Smooth muscle cell (in vitro differentiated cells): ENCODE measurements at regions not wholly inside any gene's neighbourhood (a gene's known extent, or its start where the extent isn't known, plus 50 kb on each side); places are given as distances from the start of the nearest gene placed in this dataset.

Experiments used
- DNase-seq: peaks from one replicate; lab custom pipeline; 2025; ENCODE audit not compliant: unreplicated experiment; lab: John Stamatoyannopoulos, UW
- H2AFZ ChIP-seq: fragments of 200-600 bp; sonication (generic); 2 replicates; pipeline ENCODE4 v1.6.0; 2016; ENCODE audit warnings: antibody characterized with exemption, low read depth, mild to moderate bottlenecking
- H3F3A ChIP-seq: fragments of 200-600 bp; sonication (generic); 2 replicates; pipeline ENCODE4 v1.6.0; 2017; ENCODE audit warnings: antibody characterized with exemption, low read depth
- H3K27ac ChIP-seq: fragments of 200-600 bp; sonication (generic); 2 replicates; pipeline ENCODE4 v1.5.1; 2016; ENCODE audit warnings: low read depth, mild to moderate bottlenecking
- H3K27me3 ChIP-seq: fragments of 200-600 bp; sonication (generic); 2 replicates; pipeline ENCODE4 v1.6.1; 2016; ENCODE audit warnings: low read depth, mild to moderate bottlenecking
- H3K36me3 ChIP-seq: fragments of 200-600 bp; sonication (generic); 2 replicates; pipeline ENCODE4 v1.5.1; 2016; ENCODE audit warnings: low read depth
- H3K4me1 ChIP-seq: fragments of 200-600 bp; sonication (generic); 2 replicates; pipeline ENCODE4 v1.5.1; 2016; ENCODE audit warnings: low read depth
- H3K4me2 ChIP-seq: fragments of 200-600 bp; sonication (generic); 2 replicates; pipeline ENCODE4 v1.6.0; 2016; ENCODE audit warnings: mild to moderate bottlenecking
- H3K4me3 ChIP-seq: fragments of 200-600 bp; sonication (generic); 2 replicates; pipeline ENCODE4 v1.5.1; 2016; ENCODE audit warnings: mild to moderate bottlenecking
- H3K79me2 ChIP-seq: fragments of 200-600 bp; sonication (generic); 2 replicates; pipeline ENCODE4 v1.6.0; 2016; ENCODE audit warnings: low read depth, mild to moderate bottlenecking
- H3K9ac ChIP-seq: fragments of 200-600 bp; sonication (generic); 2 replicates; pipeline ENCODE4 v1.6.0; 2016; ENCODE audit warnings: low read depth
- H3K9me3 ChIP-seq: fragments of 200-600 bp; sonication (generic); replicated peaks from 2 replicates; pipeline ENCODE4 v1.5.1; 2016; ENCODE audit warnings: low read depth
- H4K20me1 ChIP-seq: fragments of 200-600 bp; sonication (generic); 2 replicates; pipeline ENCODE4 v1.6.0; 2016; ENCODE audit warnings: low read depth
- CTCF ChIP-seq: fragments of 200-600 bp; sonication (generic); IDR thresholded peaks from 2 replicates; pipeline ENCODE4 v1.5.1; 2017; ENCODE audit warnings: borderline replicate concordance, mild to moderate bottlenecking, antibody characterized with exemption; ENCODE audit not compliant: insufficient read depth, poor library complexity, severe bottlenecking
- WGBS: methylation state at CpG from one replicate; pipeline ENCODE4 v1.1.7; 2016; ENCODE audit warnings: low lambda C conversion rate; 5-methylcytosine and 5-hydroxymethylcytosine counted together

- DNase-seq: no peak
- Histone ChIP-seq H3K4me2 (no peak overlapping the region), H3K27ac (peak overlapping the region; percentile 47), H3K36me3 (no peaks in the 10 kb centered on the region), H3K4me1 (no peaks in the 10 kb centered on the region), H3K9ac (no peak overlapping the region), H3K4me3 (no peak overlapping the region), H3K27me3 (no peaks in the 10 kb centered on the region), H3K79me2 (no peaks in the 10 kb centered on the region), H3K9me3 (no peaks in the 10 kb centered on the region), H3F3A (no peaks in the 10 kb centered on the region), H2AFZ (no peak overlapping the region), H4K20me1 (no peaks in the 10 kb centered on the region)
- TF ChIP-seq CTCF: no peak
- WGBS: 96% methylated on average over 3 of the region's 3 CpGs
Observed at GRCh38 chr10:4330636-4331035, 495.4 kb upstream of the AKR1E2 start.

- Histone ChIP-seq H4K20me1 (no peaks in the 10 kb centered on the region), H2AFZ (no peak overlapping the region), H3K4me3 (no peak overlapping the region), H3F3A (no peaks in the 10 kb centered on the region), H3K36me3 (no peaks in the 10 kb centered on the region), H3K27ac (no peak overlapping the region), H3K9ac (no peak overlapping the region), H3K4me1 (no peaks in the 10 kb centered on the region), H3K27me3 (no peaks in the 10 kb centered on the region), H3K79me2 (no peaks in the 10 kb centered on the region), H3K9me3 (no peaks in the 10 kb centered on the region), H3K4me2 (no peak overlapping the region)
- no peak for TF ChIP-seq CTCF
- WGBS: 96% methylated on average over 3 of the region's 3 CpGs
- DNase-seq: no peak
Observed at GRCh38 chr10:4329225-4329624, 496.8 kb upstream of the AKR1E2 start.

GRCh38 chr10:4326647-4327046 lies 499.4 kb upstream of the AKR1E2 start:
- Histone ChIP-seq H3F3A (no peaks in the 10 kb centered on the region), H3K27ac (no peak overlapping the region), H3K4me1 (no peaks in the 10 kb centered on the region), H3K4me3 (no peak overlapping the region), H3K36me3 (no peaks in the 10 kb centered on the region), H3K27me3 (no peaks in the 10 kb centered on the region), H2AFZ (no peak overlapping the region), H3K79me2 (no peaks in the 10 kb centered on the region), H3K9ac (no peak overlapping the region), H3K4me2 (no peak overlapping the region), H4K20me1 (no peaks in the 10 kb centered on the region), H3K9me3 (no peaks in the 10 kb centered on the region)
- 79% methylated on average over 5 of the region's 5 CpGs for WGBS
- TF ChIP-seq CTCF: no peak
- DNase-seq: no peak

- H3K27me3 ChIP-seq: no peaks in the 10 kb centered on the region
- H3K9me3 ChIP-seq: no peaks in the 10 kb centered on the region
- H3K36me3 ChIP-seq: no peaks in the 10 kb centered on the region
- no peaks in the 10 kb centered on the region for H3F3A ChIP-seq
- no peak for TF ChIP-seq CTCF
- no peak for DNase-seq
- H3K9ac ChIP-seq: no peak overlapping the region
- WGBS: 96% methylated on average over 8 of the region's 8 CpGs
- no peak overlapping the region for H2AFZ ChIP-seq
- H3K4me2 ChIP-seq: no peak overlapping the region
- no peak overlapping the region for H3K4me3 ChIP-seq
- H3K79me2 ChIP-seq: no peaks in the 10 kb centered on the region
- H3K27ac ChIP-seq: no peak overlapping the region
- no peaks in the 10 kb centered on the region for H4K20me1 ChIP-seq
- H3K4me1 ChIP-seq: peaks cover 5% of the 10 kb centered on the region
Observed at GRCh38 chr10:4319870-4320367, 506.1 kb upstream of the AKR1E2 start.
